ENCODE measurements at regions not wholly inside any gene's neighbourhood (a gene's known extent, or its start where the extent isn't known, plus 50 kb on each side); places are given as distances from the start of the nearest gene placed in this dataset.

DNA sequence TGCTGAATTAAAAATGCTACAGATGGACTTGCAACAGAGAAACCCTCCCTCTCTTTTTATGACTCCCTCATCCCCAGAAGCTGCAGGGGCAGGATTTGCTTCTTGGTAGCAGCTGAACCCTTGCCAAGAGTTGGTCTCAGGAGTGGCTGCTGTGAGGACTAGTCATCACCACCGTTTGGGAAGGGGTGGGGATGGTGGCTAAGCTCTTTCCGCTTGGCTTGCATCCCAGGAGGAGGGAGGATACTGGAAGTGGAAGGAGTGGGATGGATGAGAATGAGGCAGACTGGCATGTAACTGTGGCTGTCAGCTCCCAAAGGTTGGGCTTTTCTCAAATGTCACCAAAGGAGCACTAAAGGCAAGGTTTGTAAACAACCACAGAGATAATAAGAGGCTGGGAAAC lies 50.8 kb upstream of the COL24A1 start:
- no peak for DNase-seq
- no CpG with 5 or more reads among the region's 2 CpGs for WGBS (ENCODE audit: extremely low coverage, insufficient coverage, low lambda C conversion rate)

More for the DNA sequence above, 50.8 kb upstream of the COL24A1 start:
- no peak overlapping the region for H3K4me3 ChIP-seq (ENCODE audit: low read length)
- no peak overlapping the region for H3K27ac ChIP-seq (ENCODE audit: low read depth, low read length)
- no peak overlapping the region for H4K5ac ChIP-seq (ENCODE audit: low read length)
- H3K9ac ChIP-seq (ENCODE audit: low read length) = no peak overlapping the region
- H3K79me2 ChIP-seq (ENCODE audit: control insufficient read depth, insufficient read depth, low read length) = no peaks in the 10 kb centered on the region
- H3K4ac ChIP-seq (ENCODE audit: low read depth, low read length) = no peak overlapping the region
- no peak overlapping the region for H3K23ac ChIP-seq (ENCODE audit: low read length)
- H3K18ac ChIP-seq (ENCODE audit: low read length) = no peak overlapping the region
- H3K79me1 ChIP-seq (ENCODE audit: low read length) = no peaks in the 10 kb centered on the region
- H3K36me3 ChIP-seq (ENCODE audit: control insufficient read depth, insufficient read depth, low read length) = no peaks in the 10 kb centered on the region
- H3K4me1 ChIP-seq (ENCODE audit: control insufficient read depth, low read depth, low read length) = no peaks in the 10 kb centered on the region
- no peak overlapping the region for H4K8ac ChIP-seq (ENCODE audit: low read depth, low read length)
- no peak overlapping the region for H2BK120ac ChIP-seq (ENCODE audit: low read depth, low read length)
- no peaks in the 10 kb centered on the region for H3K27me3 ChIP-seq (ENCODE audit: insufficient read depth, low read length, poor library complexity)
- H2BK15ac ChIP-seq (replicated peaks; ENCODE audit: low read depth) = no peak overlapping the region
- no peak overlapping the region for H3K56ac ChIP-seq (ENCODE audit: low read length)
- no peak overlapping the region for H2AK5ac ChIP-seq (ENCODE audit: low read length)
- no peak overlapping the region for H2BK5ac ChIP-seq (ENCODE audit: low read length)
- H3K4me2 ChIP-seq (ENCODE audit: low read length) = no peak overlapping the region
